ENCODE measurements at regions not wholly inside any gene's neighbourhood (a gene's known extent, or its start where the extent isn't known, plus 50 kb on each side); places are given as distances from the start of the nearest gene placed in this dataset.

GRCh38 chr18:71942433-71942832, 601.7 kb downstream of the CBLN2 start:
- Histone ChIP-seq H3K27me3 (ENCODE audit: control insufficient read depth, insufficient read depth, low read length) (no peaks in the 10 kb centered on the region), H3K4me3 (ENCODE audit: low read depth, low read length) (no peak overlapping the region), H3K36me3 (ENCODE audit: control insufficient read depth, insufficient read depth, low read length) (no peaks in the 10 kb centered on the region)
- DNase-seq (ENCODE audit: low read depth) (no peak), FAIRE-seq (no peak)
- TF ChIP-seq, protein P1, sequence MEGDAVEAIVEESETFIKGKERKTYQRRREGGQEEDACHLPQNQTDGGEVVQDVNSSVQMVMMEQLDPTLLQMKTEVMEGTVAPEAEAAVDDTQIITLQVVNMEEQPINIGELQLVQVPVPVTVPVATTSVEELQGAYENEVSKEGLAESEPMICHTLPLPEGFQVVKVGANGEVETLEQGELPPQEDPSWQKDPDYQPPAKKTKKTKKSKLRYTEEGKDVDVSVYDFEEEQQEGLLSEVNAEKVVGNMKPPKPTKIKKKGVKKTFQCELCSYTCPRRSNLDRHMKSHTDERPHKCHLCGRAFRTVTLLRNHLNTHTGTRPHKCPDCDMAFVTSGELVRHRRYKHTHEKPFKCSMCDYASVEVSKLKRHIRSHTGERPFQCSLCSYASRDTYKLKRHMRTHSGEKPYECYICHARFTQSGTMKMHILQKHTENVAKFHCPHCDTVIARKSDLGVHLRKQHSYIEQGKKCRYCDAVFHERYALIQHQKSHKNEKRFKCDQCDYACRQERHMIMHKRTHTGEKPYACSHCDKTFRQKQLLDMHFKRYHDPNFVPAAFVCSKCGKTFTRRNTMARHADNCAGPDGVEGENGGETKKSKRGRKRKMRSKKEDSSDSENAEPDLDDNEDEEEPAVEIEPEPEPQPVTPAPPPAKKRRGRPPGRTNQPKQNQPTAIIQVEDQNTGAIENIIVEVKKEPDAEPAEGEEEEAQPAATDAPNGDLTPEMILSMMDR (IDR thresholded peaks at IDR 0.05; ENCODE audit: insufficient read depth, low read length, severe bottlenecking) = no peak

- H3K36me3 ChIP-seq (ENCODE audit: control insufficient read depth, insufficient read depth, low read length) = no peaks in the 10 kb centered on the region
- TF ChIP-seq, protein P1 (IDR thresholded peaks at IDR 0.05; ENCODE audit: insufficient read depth, low read length, severe bottlenecking) = no peak
- no peak overlapping the region for H3K4me3 ChIP-seq (ENCODE audit: low read depth, low read length)
- DNase-seq (ENCODE audit: low read depth) = no peak
- no peak for FAIRE-seq
- H3K27me3 ChIP-seq (ENCODE audit: control insufficient read depth, insufficient read depth, low read length) = no peaks in the 10 kb centered on the region
Observed at GRCh38 chr18:71939483-71939882, 604.7 kb downstream of the CBLN2 start.

DNA sequence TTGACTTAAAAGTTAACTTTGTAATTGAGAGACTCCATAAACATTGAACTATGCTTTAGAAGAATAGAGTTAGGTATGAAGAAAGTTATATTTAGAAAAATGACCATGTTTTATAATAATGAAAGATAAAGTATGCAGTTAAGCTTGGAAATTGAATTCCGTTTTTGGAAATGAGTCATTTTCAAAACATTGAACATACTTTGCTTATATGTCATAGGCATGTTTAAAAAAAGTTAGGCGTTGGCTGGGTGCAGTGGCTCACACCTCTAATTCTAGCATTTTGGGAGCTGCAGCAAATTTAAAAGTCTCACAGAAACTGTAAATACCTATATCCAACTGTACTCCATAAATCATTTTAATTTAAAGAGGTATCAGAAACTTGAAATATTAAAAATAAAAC, 607.4 kb downstream of the CBLN2 start:
- TF ChIP-seq, protein P1 (IDR thresholded peaks at IDR 0.05; ENCODE audit: insufficient read depth, low read length, severe bottlenecking) = no peak
- H3K4me3 ChIP-seq (ENCODE audit: low read depth, low read length) = no peak overlapping the region
- FAIRE-seq (no peak), DNase-seq (ENCODE audit: low read depth) (no peak)
- H3K36me3 ChIP-seq (ENCODE audit: control insufficient read depth, insufficient read depth, low read length) = no peaks in the 10 kb centered on the region
- no peaks in the 10 kb centered on the region for H3K27me3 ChIP-seq (ENCODE audit: control insufficient read depth, insufficient read depth, low read length)

DNA sequence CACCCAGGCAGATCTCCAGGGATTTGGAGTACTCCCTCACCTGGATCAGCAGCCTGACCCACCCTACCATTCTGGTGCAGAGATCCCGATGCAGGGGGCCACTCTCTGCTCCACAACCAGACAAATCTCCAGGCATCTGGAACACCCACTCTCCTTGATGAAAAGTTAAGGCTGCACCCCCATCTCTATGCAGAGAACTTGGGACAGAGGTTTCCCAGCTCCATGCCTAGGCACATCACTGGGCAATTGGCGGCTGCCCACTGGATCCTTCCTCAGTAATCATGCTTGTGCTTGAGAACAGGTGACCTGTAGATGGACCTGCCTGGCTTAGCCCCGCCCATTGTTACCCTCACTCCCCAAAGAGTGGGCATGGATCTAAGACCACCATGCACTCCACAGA, 624.9 kb downstream of the CBLN2 start:
- no peak overlapping the region for H3K4me3 ChIP-seq (ENCODE audit: low read depth, low read length)
- no peaks in the 10 kb centered on the region for H3K27me3 ChIP-seq (ENCODE audit: control insufficient read depth, insufficient read depth, low read length)
- no peaks in the 10 kb centered on the region for H3K36me3 ChIP-seq (ENCODE audit: control insufficient read depth, insufficient read depth, low read length)
- no peak for FAIRE-seq
- no peak for DNase-seq (ENCODE audit: low read depth)
- TF ChIP-seq, protein P1 (IDR thresholded peaks at IDR 0.05; ENCODE audit: insufficient read depth, low read length, severe bottlenecking) = no peak

DNA sequence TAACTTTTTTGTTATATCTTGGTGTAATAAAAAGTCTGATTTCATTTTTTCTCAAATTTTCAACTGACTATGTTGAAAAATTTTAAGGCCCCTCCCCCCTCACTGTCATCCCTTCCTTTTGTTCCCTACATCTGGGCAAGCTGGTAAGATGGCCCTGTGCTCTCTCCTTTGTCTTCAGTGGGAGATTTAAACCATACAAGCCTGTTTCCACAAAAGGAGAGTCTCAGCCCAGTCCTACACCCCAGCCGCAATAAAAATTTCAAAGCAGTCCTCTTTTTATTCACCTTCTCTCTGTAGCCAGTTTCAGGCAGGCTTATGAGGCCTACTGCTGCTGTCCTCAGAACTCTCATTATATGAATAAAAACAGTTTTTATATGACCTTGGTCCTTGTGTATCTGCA, 630.5 kb downstream of the CBLN2 start:
- TF ChIP-seq, protein P1 (IDR thresholded peaks at IDR 0.05; ENCODE audit: insufficient read depth, low read length, severe bottlenecking) = no peak
- Histone ChIP-seq H3K4me3 (ENCODE audit: low read depth, low read length) (no peak overlapping the region), H3K27me3 (ENCODE audit: control insufficient read depth, insufficient read depth, low read length) (no peaks in the 10 kb centered on the region), H3K36me3 (ENCODE audit: control insufficient read depth, insufficient read depth, low read length) (no peaks in the 10 kb centered on the region)
- FAIRE-seq = no peak
- DNase-seq (ENCODE audit: low read depth) = no peak

DNA sequence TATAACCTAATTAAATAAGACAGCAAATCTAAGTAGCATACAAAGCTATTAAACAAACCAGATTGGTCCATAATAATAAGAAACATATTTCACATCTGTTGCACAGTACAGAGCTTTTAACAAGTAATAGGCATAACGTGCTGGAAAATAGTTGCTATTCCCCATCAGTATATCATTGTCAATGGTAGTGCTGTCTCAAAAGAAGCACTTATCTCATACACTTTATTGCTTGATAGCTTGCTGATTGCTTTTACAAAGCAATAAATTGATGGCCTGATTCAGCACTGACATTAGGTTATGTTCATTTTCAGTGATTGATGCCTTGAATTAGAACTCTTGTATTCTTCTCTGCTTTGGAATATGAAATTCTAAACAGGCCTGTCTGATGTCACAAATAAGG, 641.7 kb downstream of the CBLN2 start:
- TF ChIP-seq, protein P1 (IDR thresholded peaks at IDR 0.05; ENCODE audit: insufficient read depth, low read length, severe bottlenecking) = no peak
- FAIRE-seq (no peak), DNase-seq (ENCODE audit: low read depth) (no peak)
- no peaks in the 10 kb centered on the region for H3K36me3 ChIP-seq (ENCODE audit: control insufficient read depth, insufficient read depth, low read length)
- H3K4me3 ChIP-seq (ENCODE audit: low read depth, low read length) = no peak overlapping the region
- H3K27me3 ChIP-seq (ENCODE audit: control insufficient read depth, insufficient read depth, low read length) = no peaks in the 10 kb centered on the region
